Kidney epithelial cell (primary cell): ENCODE measurements at regions not wholly inside any gene's neighbourhood (a gene's known extent, or its start where the extent isn't known, plus 50 kb on each side); places are given as distances from the start of the nearest gene placed in this dataset.

Experiments
- DNase-seq: peaks from one replicate; pipeline ENCODE4 v3.0.0-alpha.2; 2010; ENCODE audit warnings: low read depth
- H3K27me3 ChIP-seq: 2 replicates; pipeline ENCODE4 v1.6.0; 2011; ENCODE audit warnings: low read length; ENCODE audit not compliant: control insufficient read depth, insufficient read depth
- H3K36me3 ChIP-seq: 2 replicates; pipeline ENCODE4 v1.5.1; 2011; ENCODE audit warnings: low read length; ENCODE audit not compliant: control insufficient read depth, insufficient read depth
- H3K4me3 ChIP-seq: 2 replicates; pipeline ENCODE4 v1.5.1; 2011; ENCODE audit warnings: low read depth, mild to moderate bottlenecking, control low read depth, low read length
- TF ChIP-seq, protein P1 (sequence below): IDR thresholded peaks from 2 replicates; pipeline ENCODE4 v1.5.1; 2011; ENCODE audit warnings: mild to moderate bottlenecking, moderate library complexity, low read length, control low read depth, inconsistent platforms; ENCODE audit not compliant: insufficient read depth, poor library complexity, severe bottlenecking

DNA sequence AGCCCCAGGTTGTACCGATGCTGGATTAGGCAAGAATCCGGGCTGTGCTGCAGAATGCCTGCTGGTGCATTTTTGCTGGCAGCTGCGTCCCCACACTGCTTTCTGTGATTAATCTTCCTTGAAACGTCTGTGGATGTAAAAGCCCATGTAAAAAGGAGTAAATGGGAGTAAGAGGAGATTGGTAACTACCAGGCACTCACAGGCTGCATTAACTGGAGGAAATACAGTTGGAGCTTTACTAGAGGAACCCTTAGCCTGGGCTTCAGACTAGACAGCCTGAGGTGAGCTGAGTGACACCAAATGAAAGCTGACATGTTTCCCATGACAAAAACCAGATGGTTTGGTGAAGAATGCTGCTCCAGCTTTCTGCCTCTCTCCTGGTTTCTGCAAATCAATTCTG, 190.4 kb upstream of the GAS1 start:
- Histone ChIP-seq H3K4me3 (no peak overlapping the region), H3K36me3 (no peaks in the 10 kb centered on the region), H3K27me3 (no peaks in the 10 kb centered on the region)
- no peak for DNase-seq
- TF ChIP-seq, protein P1, sequence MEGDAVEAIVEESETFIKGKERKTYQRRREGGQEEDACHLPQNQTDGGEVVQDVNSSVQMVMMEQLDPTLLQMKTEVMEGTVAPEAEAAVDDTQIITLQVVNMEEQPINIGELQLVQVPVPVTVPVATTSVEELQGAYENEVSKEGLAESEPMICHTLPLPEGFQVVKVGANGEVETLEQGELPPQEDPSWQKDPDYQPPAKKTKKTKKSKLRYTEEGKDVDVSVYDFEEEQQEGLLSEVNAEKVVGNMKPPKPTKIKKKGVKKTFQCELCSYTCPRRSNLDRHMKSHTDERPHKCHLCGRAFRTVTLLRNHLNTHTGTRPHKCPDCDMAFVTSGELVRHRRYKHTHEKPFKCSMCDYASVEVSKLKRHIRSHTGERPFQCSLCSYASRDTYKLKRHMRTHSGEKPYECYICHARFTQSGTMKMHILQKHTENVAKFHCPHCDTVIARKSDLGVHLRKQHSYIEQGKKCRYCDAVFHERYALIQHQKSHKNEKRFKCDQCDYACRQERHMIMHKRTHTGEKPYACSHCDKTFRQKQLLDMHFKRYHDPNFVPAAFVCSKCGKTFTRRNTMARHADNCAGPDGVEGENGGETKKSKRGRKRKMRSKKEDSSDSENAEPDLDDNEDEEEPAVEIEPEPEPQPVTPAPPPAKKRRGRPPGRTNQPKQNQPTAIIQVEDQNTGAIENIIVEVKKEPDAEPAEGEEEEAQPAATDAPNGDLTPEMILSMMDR, result no peak

DNA sequence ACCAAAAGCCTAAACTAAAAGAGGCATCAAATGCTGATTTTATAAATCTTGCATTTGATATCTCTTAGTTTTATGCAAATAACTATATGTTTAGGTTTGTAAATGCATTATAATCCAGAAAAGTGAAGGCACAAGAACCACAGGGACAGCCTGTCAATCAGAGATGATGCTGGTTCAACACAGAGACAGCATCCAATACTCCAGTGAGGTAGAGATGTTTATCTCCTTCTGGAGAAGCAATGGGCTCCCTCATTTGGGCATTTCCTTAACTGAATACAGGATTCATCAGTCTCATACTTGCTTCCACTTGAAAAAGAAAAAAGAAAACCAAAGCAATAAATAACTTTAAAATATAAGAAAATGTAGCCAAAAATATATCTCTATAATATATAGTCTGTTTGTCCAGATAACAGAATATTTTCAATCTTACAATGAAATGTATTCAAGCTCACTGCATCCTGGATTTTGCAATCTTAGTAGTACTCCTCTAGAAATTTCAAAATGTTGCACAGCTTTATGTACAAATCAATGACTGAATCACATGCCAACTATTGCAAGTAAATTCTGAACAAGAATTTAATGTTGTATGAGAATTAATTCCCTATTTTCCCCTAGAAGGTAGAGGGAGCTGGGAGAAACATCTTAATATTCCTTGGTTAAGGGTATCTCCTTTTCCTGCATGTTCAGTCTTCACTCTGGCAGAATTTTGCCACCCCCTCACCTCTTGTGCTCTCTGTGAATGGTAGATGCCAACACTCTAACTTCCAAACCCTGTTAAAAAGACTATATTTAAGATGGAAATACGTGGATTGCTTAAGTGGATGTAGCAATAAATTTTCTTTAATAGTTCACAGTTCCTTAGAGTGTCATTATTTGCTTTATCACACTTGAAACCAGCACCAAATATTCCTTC, 191.1 kb upstream of the GAS1 start:
- TF ChIP-seq, protein P1, result no peak
- no peak for DNase-seq
- H3K27me3 ChIP-seq, result no peaks in the 10 kb centered on the region
- no peaks in the 10 kb centered on the region for H3K36me3 ChIP-seq
- no peak overlapping the region for H3K4me3 ChIP-seq

DNA sequence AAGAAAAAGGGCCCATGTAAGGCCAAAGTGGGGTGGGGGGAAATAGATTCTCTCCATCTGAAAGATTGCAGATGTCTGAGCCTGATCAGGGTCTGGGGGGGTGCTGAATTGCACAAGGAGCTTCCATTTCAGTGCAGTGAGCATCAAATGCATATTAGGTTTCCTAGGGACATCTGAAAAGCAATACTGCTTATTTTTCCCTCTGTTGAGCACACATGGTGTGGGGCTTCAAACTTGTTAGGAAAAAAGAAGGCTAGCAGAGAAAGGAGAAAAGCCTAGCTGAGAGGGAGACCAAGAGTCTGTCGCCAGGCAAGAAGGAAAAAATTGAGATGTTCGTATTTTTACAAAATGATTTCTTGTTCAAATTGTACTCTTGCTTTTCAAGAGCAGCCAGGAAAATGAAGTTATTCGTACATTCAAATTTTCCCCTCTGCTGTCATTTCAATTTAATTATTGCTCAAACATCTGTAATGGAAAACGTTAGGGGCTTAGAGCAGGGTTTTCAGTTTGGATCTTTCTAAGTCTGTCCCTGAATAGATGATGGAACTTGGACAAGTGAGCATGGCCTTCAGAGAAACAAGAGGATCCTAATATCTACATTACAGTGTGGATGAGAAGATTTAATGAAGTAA, 191.9 kb upstream of the GAS1 start:
- Histone ChIP-seq H3K36me3 (no peaks in the 10 kb centered on the region), H3K27me3 (no peaks in the 10 kb centered on the region), H3K4me3 (no peak overlapping the region)
- TF ChIP-seq, protein P1, result no peak
- no peak for DNase-seq

DNA sequence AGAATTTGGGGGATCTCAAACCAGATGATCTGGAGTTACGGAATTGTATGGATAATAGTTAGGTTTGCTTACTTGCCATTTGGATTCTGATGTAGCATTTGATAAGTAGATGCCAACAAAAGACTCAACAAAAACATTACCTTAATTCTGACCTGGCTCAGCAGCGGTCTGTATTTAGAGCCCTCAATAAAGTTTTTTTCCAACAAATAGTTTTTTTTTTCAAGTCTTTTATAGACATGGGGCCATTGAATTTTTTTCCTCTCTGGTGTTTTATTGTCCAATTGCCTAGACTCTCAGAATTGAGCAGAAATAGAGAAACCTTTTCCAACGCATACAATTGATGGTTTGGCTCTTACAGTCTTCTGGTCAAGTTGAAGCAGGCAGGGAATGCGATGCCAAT, 192.8 kb upstream of the GAS1 start:
- H3K4me3 ChIP-seq, result no peak overlapping the region
- no peak for DNase-seq
- TF ChIP-seq, protein P1, result no peak
- H3K36me3 ChIP-seq, result no peaks in the 10 kb centered on the region
- H3K27me3 ChIP-seq, result no peaks in the 10 kb centered on the region

DNA sequence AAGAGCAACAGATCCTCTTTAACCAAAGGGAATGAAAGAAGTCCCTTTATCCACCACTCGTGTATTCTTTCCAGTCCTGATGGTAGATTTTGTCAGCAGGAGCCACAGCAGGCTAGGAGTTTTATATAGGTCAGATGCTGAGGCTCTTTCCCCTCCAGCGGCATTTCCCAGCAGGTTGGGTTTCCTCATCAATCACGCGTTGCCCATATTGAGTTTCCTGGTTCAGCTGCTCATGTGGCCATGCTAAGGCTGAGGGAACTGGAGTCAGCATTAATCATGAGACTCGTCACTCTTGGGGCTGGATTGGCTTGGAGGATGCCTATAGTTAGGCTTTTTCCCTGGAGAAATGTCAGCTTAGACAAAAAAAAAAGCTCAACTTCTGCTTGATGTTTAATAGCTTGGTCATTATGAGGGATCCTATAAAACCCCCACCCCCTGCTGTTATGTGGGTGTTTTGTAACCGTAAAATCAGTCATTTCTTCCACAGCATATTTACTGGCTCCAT, 193.4 kb upstream of the GAS1 start:
- H3K27me3 ChIP-seq, result no peaks in the 10 kb centered on the region
- H3K4me3 ChIP-seq, result no peak overlapping the region
- TF ChIP-seq, protein P1, result no peak
- no peak for DNase-seq
- H3K36me3 ChIP-seq, result no peaks in the 10 kb centered on the region
